ENCODE measurements at regions not wholly inside any gene's neighbourhood (a gene's known extent, or its start where the extent isn't known, plus 50 kb on each side); places are given as distances from the start of the nearest gene placed in this dataset.

- no peak for TF ChIP-seq CTCF (IDR thresholded peaks at IDR 0.05; ENCODE audit: extremely low read depth, missing control alignments)
- DNase-seq (ENCODE audit: low spot score): no peak
These were observed 1178.5 kb upstream of the MIR17HG start for GRCh38 chr13:90168953-90169352.

DNA sequence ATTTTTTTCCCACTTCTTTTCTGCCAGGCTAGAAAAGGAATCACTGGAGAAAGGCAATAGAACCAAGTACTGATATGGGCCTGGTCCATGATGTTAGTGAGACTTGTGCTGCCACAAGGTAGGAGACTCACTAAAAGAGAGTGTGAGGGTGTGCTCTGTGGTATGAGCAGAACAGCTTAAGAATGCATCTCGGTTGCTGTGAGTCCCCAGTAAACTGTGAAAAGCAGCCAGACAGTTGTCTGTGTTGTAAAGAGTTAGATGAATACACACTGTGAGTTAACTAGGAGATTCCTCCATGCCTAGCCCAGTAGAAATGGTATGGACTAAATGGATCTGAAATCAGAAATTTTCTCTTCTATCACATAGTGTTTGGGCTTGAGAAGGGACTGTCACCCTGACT, 1177.3 kb upstream of the MIR17HG start:
- DNase-seq (ENCODE audit: low spot score): no peak
- no peak for TF ChIP-seq CTCF (IDR thresholded peaks at IDR 0.05; ENCODE audit: extremely low read depth, missing control alignments)

- no peak for DNase-seq (ENCODE audit: low spot score)
- no peak for TF ChIP-seq CTCF (IDR thresholded peaks at IDR 0.05; ENCODE audit: extremely low read depth, missing control alignments)
These were observed 1175.8 kb upstream of the MIR17HG start for GRCh38 chr13:90171649-90172048.

GRCh38 chr13:90177512-90177911, 1170.0 kb upstream of the MIR17HG start:
- no peak for TF ChIP-seq CTCF (IDR thresholded peaks at IDR 0.05; ENCODE audit: extremely low read depth, missing control alignments)
- no peak for DNase-seq (ENCODE audit: low spot score)

GRCh38 chr13:90184355-90184754, 1163.1 kb upstream of the MIR17HG start:
- no peak for TF ChIP-seq CTCF (IDR thresholded peaks at IDR 0.05; ENCODE audit: extremely low read depth, missing control alignments)

GRCh38 chr13:90185734-90186133, 1161.8 kb upstream of the MIR17HG start:
- DNase-seq (ENCODE audit: low spot score): no peak

More at GRCh38 chr13:90184355-90184754, 1163.1 kb upstream of the MIR17HG start:
- DNase-seq (ENCODE audit: low spot score): no peak

More at GRCh38 chr13:90185734-90186133, 1161.8 kb upstream of the MIR17HG start:
- TF ChIP-seq CTCF (IDR thresholded peaks at IDR 0.05; ENCODE audit: extremely low read depth, missing control alignments): no peak
